Suprapubic skin (tissue), 4 donors: ENCODE measurements at regions not wholly inside any gene's neighbourhood (a gene's known extent, or its start where the extent isn't known, plus 50 kb on each side); places are given as distances from the start of the nearest gene placed in this dataset.

ENCODE experiments used
- DNase-seq, 2 donors: peaks; one replicate each; pipeline ENCODE4 v3.0.0-alpha.2; 2019; ENCODE audit warnings: low spot score in 2 of 2
- H3K27ac ChIP-seq: fragments of 200-600 bp; sonication (generic); one replicate; pipeline ENCODE4 v1.5.1; 2019
- H3K27me3 ChIP-seq: fragments of 200-600 bp; sonication (generic); one replicate; pipeline ENCODE4 v1.5.1; 2019
- H3K36me3 ChIP-seq: fragments of 200-600 bp; sonication (generic); one replicate; pipeline ENCODE4 v1.5.1; 2019
- H3K4me1 ChIP-seq: fragments of 200-600 bp; sonication (generic); one replicate; pipeline ENCODE4 v1.5.1; 2019
- H3K4me3 ChIP-seq: fragments of 200-600 bp; sonication (generic); one replicate; pipeline ENCODE4 v1.5.1; 2019; ENCODE audit warnings: mild to moderate bottlenecking
- H3K9me3 ChIP-seq: fragments of 200-600 bp; sonication (generic); one replicate; pipeline ENCODE4 v1.5.1; 2019
- CTCF ChIP-seq, 2 donors: fragments of 200-600 bp in 1 of 2; fragments of 450-650 bp in 1 of 2; sonication (generic) in 1 of 2; IDR thresholded peaks; one replicate each; pipeline ENCODE4 v1.5.1; 2016 to 2019; ENCODE audit warnings: antibody characterized with exemption in 2 of 2, mild to moderate bottlenecking in 1 of 2, moderate library complexity in 1 of 2
- EP300 ChIP-seq: sonication (generic); formaldehyde crosslinking; IDR thresholded peaks from one replicate; pipeline ENCODE4 v1.6.1; 2017; ENCODE audit warnings: antibody characterized with exemption
- POLR2A ChIP-seq, 2 donors: fragments of 450-650 bp; IDR thresholded peaks; one replicate each; pipeline ENCODE4 v1.6.1; 2017; ENCODE audit warnings: antibody characterized with exemption in 2 of 2, mild to moderate bottlenecking in 2 of 2, moderate library complexity in 2 of 2
- POLR2AphosphoS5 ChIP-seq, 3 donors: sonication (generic); formaldehyde crosslinking; IDR thresholded peaks; one replicate each; pipeline ENCODE4 v1.6.1; 2017; ENCODE audit warnings: antibody characterized with exemption in 3 of 3
- WGBS: methylation state at CpG from one replicate; pipeline ENCODE4 v1.1.5; 2018; 5-methylcytosine and 5-hydroxymethylcytosine counted together

- WGBS = 82% methylated on average over 9 of the region's 9 CpGs
- no peak for TF ChIP-seq EP300
- DNase-seq = no peak
- Histone ChIP-seq H3K27me3 (no peaks in the 10 kb centered on the region), H3K4me1 (no peaks in the 10 kb centered on the region), H3K36me3 (no peaks in the 10 kb centered on the region), H3K4me3 (no peak overlapping the region), H3K9me3 (no peaks in the 10 kb centered on the region), H3K27ac (no peak overlapping the region)
Observed at GRCh38 chr6:4466769-4467480, 309.3 kb upstream of the CDYL start.

- Histone ChIP-seq H3K4me3 (no peak overlapping the region), H3K36me3 (no peaks in the 10 kb centered on the region), H3K27ac (no peak overlapping the region), H3K9me3 (no peaks in the 10 kb centered on the region), H3K27me3 (no peaks in the 10 kb centered on the region), H3K4me1 (peaks cover 3% of the 10 kb centered on the region)
- 46% methylated on average over 7 of the region's 7 CpGs for WGBS
- DNase-seq = no peak
- TF ChIP-seq POLR2A (IDR thresholded peaks at IDR 0.05) = no peak
- TF ChIP-seq CTCF (IDR thresholded peaks at IDR 0.05) = no peak
- no peak for TF ChIP-seq EP300
Observed at GRCh38 chr6:4466261-4466660, 309.9 kb upstream of the CDYL start.

- DNase-seq = no peak
- Histone ChIP-seq H3K4me3 (no peak overlapping the region), H3K36me3 (no peaks in the 10 kb centered on the region), H3K27me3 (no peaks in the 10 kb centered on the region), H3K9me3 (no peaks in the 10 kb centered on the region), H3K27ac (no peak overlapping the region), H3K4me1 (peaks cover 17% of the 10 kb centered on the region)
- 96% methylated on average over 2 of the region's 2 CpGs for WGBS
- TF ChIP-seq POLR2AphosphoS5 (IDR thresholded peaks at IDR 0.05) (no peak), CTCF (IDR thresholded peaks at IDR 0.05) (no peak), POLR2A (IDR thresholded peaks at IDR 0.05) (no peak), EP300 (no peak)
Observed at GRCh38 chr6:4464638-4465037, 311.6 kb upstream of the CDYL start.

- 94% methylated on average over 1 of the region's 1 CpG for WGBS
- peaks cover 25% of the 10 kb centered on the region for H3K4me1 ChIP-seq
- H3K27ac ChIP-seq = no peak overlapping the region
- DNase-seq = no peak
- H3K27me3 ChIP-seq = no peaks in the 10 kb centered on the region
- H3K4me3 ChIP-seq = no peak overlapping the region
- TF ChIP-seq POLR2A (IDR thresholded peaks at IDR 0.05) = no peak
- no peak for TF ChIP-seq POLR2AphosphoS5 (IDR thresholded peaks at IDR 0.05)
- TF ChIP-seq CTCF (IDR thresholded peaks at IDR 0.05) = no peak
- TF ChIP-seq EP300 = no peak
- no peaks in the 10 kb centered on the region for H3K36me3 ChIP-seq
- no peaks in the 10 kb centered on the region for H3K9me3 ChIP-seq
Observed at GRCh38 chr6:4463236-4463635, 313.0 kb upstream of the CDYL start.

GRCh38 chr6:4460586-4461475, 315.4 kb upstream of the CDYL start:
- no peak overlapping the region for H3K4me3 ChIP-seq

More at GRCh38 chr6:4460586-4461475, 315.4 kb upstream of the CDYL start:
- peak overlapping the region; percentile 60 for H3K27ac ChIP-seq
- DNase-seq = peak; percentile 70 to 83
- TF ChIP-seq CTCF (IDR thresholded peaks at IDR 0.05) (no peak), POLR2A (IDR thresholded peaks at IDR 0.05) (no peak), POLR2AphosphoS5 (IDR thresholded peaks at IDR 0.05) (peak in 2 of 3 donors; percentile 34 to 58), EP300 (peak; percentile 70)
- H3K4me1 ChIP-seq = peaks cover 25% of the 10 kb centered on the region
- H3K9me3 ChIP-seq = no peaks in the 10 kb centered on the region
- no peaks in the 10 kb centered on the region for H3K27me3 ChIP-seq
- no peaks in the 10 kb centered on the region for H3K36me3 ChIP-seq
- WGBS = 32% methylated on average over 11 of the region's 21 CpGs
